H9 (cell line): ENCODE measurements at regions not wholly inside any gene's neighbourhood (a gene's known extent, or its start where the extent isn't known, plus 50 kb on each side); places are given as distances from the start of the nearest gene placed in this dataset.
A peak's percentile ranks its signal among the peaks of the same experiment; 100 is the strongest.

Source experiments
- DNase-seq: peaks from one replicate; pipeline ENCODE4 v3.0.0-alpha.2; 2017
- H2AFZ ChIP-seq: one replicate; pipeline ENCODE4 v1.6.1; 2013; ENCODE audit warnings: mild to moderate bottlenecking, low read length, control low read depth, moderate library complexity
- H2AK5ac ChIP-seq: 2 replicates; pipeline ENCODE4 v1.6.1; 2013; ENCODE audit warnings: low read length, control low read depth, mixed read lengths; ENCODE audit not compliant: insufficient read length
- H2BK120ac ChIP-seq: one replicate; pipeline ENCODE4 v1.6.1; 2013; ENCODE audit warnings: low read depth, mild to moderate bottlenecking, low read length, control low read depth, inconsistent platforms; ENCODE audit not compliant: poor library complexity, severe bottlenecking
- H2BK12ac ChIP-seq: 2 replicates; pipeline ENCODE4 v1.6.1; 2013; ENCODE audit warnings: low read length, control low read depth, mixed read lengths, low read depth; ENCODE audit not compliant: insufficient read length
- H2BK15ac ChIP-seq: 2 replicates; pipeline ENCODE4 v1.6.1; 2013; ENCODE audit warnings: low read depth, low read length, control low read depth
- H2BK20ac ChIP-seq: one replicate; pipeline ENCODE4 v1.6.1; 2013; ENCODE audit warnings: low read depth, mild to moderate bottlenecking, low read length, control low read depth, inconsistent platforms; ENCODE audit not compliant: poor library complexity, severe bottlenecking
- H2BK5ac ChIP-seq: 2 replicates; pipeline ENCODE4 v1.6.1; 2013; ENCODE audit warnings: low read length, control low read depth, mixed read lengths; ENCODE audit not compliant: insufficient read length
- H3K14ac ChIP-seq: 2 replicates; pipeline ENCODE4 v1.6.1; 2013; ENCODE audit warnings: low read length, control low read depth; ENCODE audit not compliant: insufficient read depth
- H3K18ac ChIP-seq: 2 replicates; pipeline ENCODE4 v1.6.1; 2013; ENCODE audit warnings: low read depth, mild to moderate bottlenecking, mixed read lengths, low read length, control low read depth; ENCODE audit not compliant: insufficient read length
- H3K23ac ChIP-seq: 2 replicates; pipeline ENCODE4 v1.6.1; 2013; ENCODE audit warnings: low read length, control low read depth, mixed read lengths, low read depth; ENCODE audit not compliant: insufficient read length
- H3K23me2 ChIP-seq: 2 replicates; pipeline ENCODE4 v1.6.1; 2013; ENCODE audit warnings: low read depth, mild to moderate bottlenecking, mixed read lengths, low read length, control low read depth; ENCODE audit not compliant: insufficient read length, poor library complexity, severe bottlenecking
- H3K27ac ChIP-seq: 2 replicates; pipeline ENCODE4 v1.5.1; 2013; ENCODE audit warnings: low read length, control low read depth, mixed read lengths, low read depth; ENCODE audit not compliant: insufficient read length
- H3K27me3 ChIP-seq: 2 replicates; pipeline ENCODE4 v1.6.1; 2013; ENCODE audit warnings: low read length, control low read depth, inconsistent platforms; ENCODE audit not compliant: insufficient read depth
- H3K4ac ChIP-seq: 2 replicates; pipeline ENCODE4 v1.6.1; 2013; ENCODE audit warnings: low read depth, mild to moderate bottlenecking, control low read depth, inconsistent platforms, low read length, moderate library complexity
- H3K4me1 ChIP-seq: 2 replicates; pipeline ENCODE4 v1.6.1; 2013; ENCODE audit warnings: low read length, control low read depth, inconsistent platforms; ENCODE audit not compliant: insufficient read depth
- H3K4me2 ChIP-seq: 2 replicates; pipeline ENCODE4 v1.6.1; 2013; ENCODE audit warnings: low read length, control low read depth, mixed read lengths; ENCODE audit not compliant: insufficient read length, insufficient read depth
- H3K56ac ChIP-seq: 2 replicates; pipeline ENCODE4 v1.6.1; 2013; ENCODE audit warnings: low read depth, mild to moderate bottlenecking, mixed read lengths, low read length, control low read depth; ENCODE audit not compliant: insufficient read length
- H3K79me1 ChIP-seq: 2 replicates; pipeline ENCODE4 v1.6.1; 2013; ENCODE audit warnings: low read depth, mild to moderate bottlenecking, moderate library complexity, low read length, control low read depth, inconsistent platforms; ENCODE audit not compliant: insufficient read depth, poor library complexity, severe bottlenecking
- H3K79me2 ChIP-seq: 2 replicates; pipeline ENCODE4 v1.6.1; 2013; ENCODE audit warnings: low read length, control low read depth, inconsistent platforms; ENCODE audit not compliant: insufficient read depth
- H3K9ac ChIP-seq: 2 replicates; pipeline ENCODE4 v1.6.1; 2013; ENCODE audit warnings: low read length, control low read depth, mixed read lengths; ENCODE audit not compliant: insufficient read length; ENCODE audit errors: extremely low read depth
- H3K9me3 ChIP-seq: one replicate; pipeline ENCODE4 v1.6.1; 2013; ENCODE audit warnings: low read depth, low read length, inconsistent platforms; ENCODE audit not compliant: control insufficient read depth
- H3T11ph ChIP-seq: one replicate; pipeline ENCODE4 v1.6.1; 2013; ENCODE audit warnings: mild to moderate bottlenecking, low read length, control low read depth, inconsistent platforms
- H4K20me1 ChIP-seq: one replicate; pipeline ENCODE4 v1.6.1; 2013; ENCODE audit not compliant: control insufficient read depth, insufficient read length, insufficient read depth
- H4K5ac ChIP-seq: 2 replicates; pipeline ENCODE4 v1.6.1; 2013; ENCODE audit warnings: low read depth, mild to moderate bottlenecking, mixed read lengths, low read length, control low read depth; ENCODE audit not compliant: insufficient read length
- H4K8ac ChIP-seq: replicated peaks from 2 replicates; pipeline ENCODE4 v1.6.1; 2013; ENCODE audit warnings: low read length, control low read depth, mixed read lengths, low read depth; ENCODE audit not compliant: insufficient read length
- H4K91ac ChIP-seq: 2 replicates; pipeline ENCODE4 v1.6.1; 2013; ENCODE audit warnings: low read depth, mild to moderate bottlenecking, moderate library complexity, mixed read lengths, low read length, control low read depth; ENCODE audit not compliant: insufficient read length
- H3K27ac Mint-ChIP-seq, 3 experiments: 2 replicates in 2 of 3; 3 replicates in 1 of 3; pipeline ENCODE4 v1.8.0; 2020 to 2021; ENCODE audit warnings: mixed read lengths in 3 of 3, mild to moderate bottlenecking in 1 of 3, moderate library complexity in 1 of 3
- H3K27me3 Mint-ChIP-seq: 2 replicates; pipeline ENCODE4 v1.8.0; 2021; ENCODE audit warnings: low read depth, mild to moderate bottlenecking, moderate library complexity, mixed read lengths
- H3K36me3 Mint-ChIP-seq, 3 experiments: 2 replicates in 2 of 3; 3 replicates in 1 of 3; pipeline ENCODE4 v1.8.0; 2020 to 2021; ENCODE audit warnings: low read depth in 3 of 3, mixed read lengths in 3 of 3; ENCODE audit not compliant: insufficient read depth in 1 of 3
- H3K4me1 Mint-ChIP-seq, 2 experiments: 2 replicates each; pipeline ENCODE4 v1.8.0; 2020; ENCODE audit warnings: mixed read lengths in 2 of 2
- H3K4me3 Mint-ChIP-seq, 2 experiments: 2 replicates in 1 of 2; 3 replicates in 1 of 2; pipeline ENCODE4 v1.8.0; 2020 to 2021; ENCODE audit warnings: mild to moderate bottlenecking in 2 of 2, mixed read lengths in 2 of 2, moderate library complexity in 1 of 2
- H3K9me3 Mint-ChIP-seq, 2 experiments: 2 replicates in 1 of 2; 3 replicates in 1 of 2; pipeline ENCODE4 v1.8.0; 2020; ENCODE audit warnings: mild to moderate bottlenecking in 2 of 2, mixed read lengths in 2 of 2, moderate library complexity in 1 of 2
- CTCF ChIP-seq: fragments of 200-600 bp; sonication (generic); conservative IDR thresholded peaks from 3 replicates; pipeline ENCODE4 v1.8.0; 2021; ENCODE audit warnings: antibody characterized with exemption, mild to moderate bottlenecking
- WGBS: extraction: QIAGEN DNeasy Blood & Tissue Kit; methylation state at CpG from one replicate; pipeline ENCODE4 v1.1.7; 2013; ENCODE audit warnings: missing lambda C conversion rate, low lambda C conversion rate, mixed read lengths; ENCODE audit not compliant: insufficient read length; ENCODE audit errors: extremely low coverage; 5-methylcytosine and 5-hydroxymethylcytosine counted together

- Histone ChIP-seq H2AFZ (no peak overlapping the region), H3K4me2 (no peak overlapping the region), H3K9me3 (no peaks in the 10 kb centered on the region), H2BK20ac (no peak overlapping the region), H2BK120ac (no peak overlapping the region), H3K4ac (no peak overlapping the region), H3K23me2 (no peaks in the 10 kb centered on the region), H2BK15ac (no peak overlapping the region), H3K27me3 (no peaks in the 10 kb centered on the region), H3K27ac (no peak overlapping the region), H2BK5ac (no peak overlapping the region), H3K23ac (no peak overlapping the region), H4K91ac (no peak overlapping the region), H3K18ac (no peak overlapping the region), H4K8ac (no peak overlapping the region), H2BK12ac (no peak overlapping the region), H4K20me1 (no peaks in the 10 kb centered on the region), H3K56ac (no peak overlapping the region), H4K5ac (no peak overlapping the region), H3K9ac (no peak overlapping the region), H3K4me1 (peaks cover 2% of the 10 kb centered on the region; the same call in 1 of the 2 replicates), H3T11ph (no peak overlapping the region), H3K14ac (no peak overlapping the region), H3K79me2 (no peaks in the 10 kb centered on the region), H3K79me1 (no peaks in the 10 kb centered on the region), H2AK5ac (no peak overlapping the region)
- Mint-ChIP-seq H3K4me1 (peaks cover 20 to 21% of the 10 kb centered on the region in 2 experiments), H3K4me3 (no peak overlapping the region), H3K9me3 (no peaks in the 10 kb centered on the region), H3K36me3 (no peaks in the 10 kb centered on the region), H3K27me3 (no peaks in the 10 kb centered on the region), H3K27ac (peak overlapping the region in 1 of 3 experiments; percentile 59; a peak in 1 of 7 replicates)
- WGBS: no CpG with 5 or more reads among the region's 3 CpGs
- TF ChIP-seq CTCF: no peak
- no peak for DNase-seq
These were observed 53.4 kb upstream of the SETBP1 start for GRCh38 chr18:44627280-44627679.
